ENCODE measurements at regions not wholly inside any gene's neighbourhood (a gene's known extent, or its start where the extent isn't known, plus 50 kb on each side); places are given as distances from the start of the nearest gene placed in this dataset.

DNA sequence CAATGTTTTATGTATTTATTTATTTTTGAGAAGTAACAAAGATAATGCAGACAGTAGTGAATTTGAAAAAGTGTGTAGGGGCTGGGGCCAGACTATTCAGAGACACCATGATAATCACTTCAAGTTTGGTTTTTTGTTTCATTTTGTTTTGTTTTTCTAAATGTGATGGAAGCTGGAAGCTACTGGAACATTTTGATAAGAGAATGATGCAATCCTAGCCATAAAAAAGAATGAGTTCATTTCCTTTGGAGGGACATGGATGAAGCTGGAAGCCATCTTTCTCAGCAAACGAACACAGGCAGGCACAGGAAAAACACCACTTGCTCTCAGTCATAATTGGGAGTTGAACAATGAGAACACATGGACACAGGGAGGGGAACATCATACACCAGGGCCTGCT is 706.6 kb upstream of the EPHA5 start:
- no peak for TF ChIP-seq POLR2A (IDR thresholded peaks at IDR 0.05)
- no peak for TF ChIP-seq EP300 (IDR thresholded peaks at IDR 0.05)
- TF ChIP-seq, protein P1, sequence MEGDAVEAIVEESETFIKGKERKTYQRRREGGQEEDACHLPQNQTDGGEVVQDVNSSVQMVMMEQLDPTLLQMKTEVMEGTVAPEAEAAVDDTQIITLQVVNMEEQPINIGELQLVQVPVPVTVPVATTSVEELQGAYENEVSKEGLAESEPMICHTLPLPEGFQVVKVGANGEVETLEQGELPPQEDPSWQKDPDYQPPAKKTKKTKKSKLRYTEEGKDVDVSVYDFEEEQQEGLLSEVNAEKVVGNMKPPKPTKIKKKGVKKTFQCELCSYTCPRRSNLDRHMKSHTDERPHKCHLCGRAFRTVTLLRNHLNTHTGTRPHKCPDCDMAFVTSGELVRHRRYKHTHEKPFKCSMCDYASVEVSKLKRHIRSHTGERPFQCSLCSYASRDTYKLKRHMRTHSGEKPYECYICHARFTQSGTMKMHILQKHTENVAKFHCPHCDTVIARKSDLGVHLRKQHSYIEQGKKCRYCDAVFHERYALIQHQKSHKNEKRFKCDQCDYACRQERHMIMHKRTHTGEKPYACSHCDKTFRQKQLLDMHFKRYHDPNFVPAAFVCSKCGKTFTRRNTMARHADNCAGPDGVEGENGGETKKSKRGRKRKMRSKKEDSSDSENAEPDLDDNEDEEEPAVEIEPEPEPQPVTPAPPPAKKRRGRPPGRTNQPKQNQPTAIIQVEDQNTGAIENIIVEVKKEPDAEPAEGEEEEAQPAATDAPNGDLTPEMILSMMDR (IDR thresholded peaks at IDR 0.05): no peak
